WTC11 (cell line): ENCODE measurements at regions not wholly inside any gene's neighbourhood (a gene's known extent, or its start where the extent isn't known, plus 50 kb on each side); places are given as distances from the start of the nearest gene placed in this dataset.

Source experiments
- ATAC-seq: fragments of 200-7000 bp; cut with Tn5 transposase; 2 replicates; pipeline ENCODE4 v1.10.0; 2021; ENCODE audit warnings: mild to moderate bottlenecking, moderate library complexity
- CTCF ChIA-PET: fragments of 300-600 bp; sonication (Branson Sonifier 250); formaldehyde crosslinking; loops from one replicate; lab custom pipeline; 2021; ENCODE audit warnings: antibody characterized with exemption; lab: Charles Lee
- POLR2A ChIA-PET: fragments of 350-600 bp; sonication (Branson Sonifier 250); formaldehyde crosslinking; loops from one replicate; lab custom pipeline; 2021; ENCODE audit warnings: antibody characterized with exemption; lab: Charles Lee
- DNase-seq: peaks from one replicate; pipeline ENCODE4 v3.0.0; 2021; ENCODE audit warnings: low spot score
- H3K27ac Mint-ChIP-seq: 2 replicates; pipeline ENCODE4 v1.8.0; 2021; ENCODE audit warnings: mixed read lengths
- H3K27me3 Mint-ChIP-seq: 2 replicates; pipeline ENCODE4 v1.8.0; 2021; ENCODE audit warnings: low read depth, mild to moderate bottlenecking, moderate library complexity, mixed read lengths
- H3K36me3 Mint-ChIP-seq: 2 replicates; pipeline ENCODE4 v1.8.0; 2021; ENCODE audit warnings: mixed read lengths
- H3K4me1 Mint-ChIP-seq: 2 replicates; pipeline ENCODE4 v1.8.0; 2022; ENCODE audit warnings: mixed read lengths
- H3K4me3 Mint-ChIP-seq: 2 replicates; pipeline ENCODE4 v1.8.0; 2021; ENCODE audit warnings: mild to moderate bottlenecking, moderate library complexity, mixed read lengths
- H3K9me3 Mint-ChIP-seq: 2 replicates; pipeline ENCODE4 v1.8.0; 2021; ENCODE audit warnings: mixed read lengths
- ESRRA ChIP-seq: sonication (generic); formaldehyde crosslinking; IDR thresholded peaks from 2 replicates; pipeline ENCODE4 v1.8.1; 2022; ENCODE audit warnings: mild to moderate bottlenecking, missing genetic modification reagents, borderline replicate concordance
- FOXJ3 ChIP-seq: sonication (generic); formaldehyde crosslinking; IDR thresholded peaks from 2 replicates; pipeline ENCODE4 v1.9.0; 2021; ENCODE audit warnings: missing genetic modification reagents, mild to moderate bottlenecking, borderline replicate concordance
- NFE2L1 ChIP-seq: sonication (generic); formaldehyde crosslinking; IDR thresholded peaks from 2 replicates; pipeline ENCODE4 v1.8.1; 2023; ENCODE audit warnings: missing genetic modification reagents
- NR1H2 ChIP-seq: sonication (generic); formaldehyde crosslinking; IDR thresholded peaks from 2 replicates; pipeline ENCODE4 v1.9.0; 2021; ENCODE audit warnings: mild to moderate bottlenecking, moderate library complexity, missing genetic modification reagents
- NR3C1 ChIP-seq: sonication (generic); formaldehyde crosslinking; conservative IDR thresholded peaks from 2 replicates; pipeline ENCODE4 v1.8.1; 2023; ENCODE audit warnings: low read depth, mild to moderate bottlenecking, missing genetic modification reagents
- SP1 ChIP-seq: sonication (generic); formaldehyde crosslinking; conservative IDR thresholded peaks from 2 replicates; pipeline ENCODE4 v1.8.1; 2022; ENCODE audit warnings: missing genetic modification reagents
- TEAD1 ChIP-seq: sonication (generic); formaldehyde crosslinking; IDR thresholded peaks from 2 replicates; pipeline ENCODE4 v1.8.0; 2022; ENCODE audit warnings: mild to moderate bottlenecking, missing genetic modification reagents
- TF ChIP-seq, protein P1 (sequence below): sonication (generic); formaldehyde crosslinking; IDR thresholded peaks from 2 replicates; pipeline ENCODE4 v1.8.0; 2022; ENCODE audit warnings: mild to moderate bottlenecking, missing genetic modification reagents
- TF ChIP-seq, protein P2 (sequence below): sonication (generic); formaldehyde crosslinking; IDR thresholded peaks from 2 replicates; pipeline ENCODE4 v1.8.1; 2023; ENCODE audit warnings: mild to moderate bottlenecking, moderate library complexity, missing genetic modification reagents
- TF ChIP-seq, protein P3 (sequence below): fragments of 250-450 bp; sonication (Bioruptor Pico); IDR thresholded peaks from 2 replicates; pipeline ENCODE4 v1.9.0; 2021; ENCODE audit warnings: mild to moderate bottlenecking, borderline replicate concordance
- TF ChIP-seq, protein P4 (sequence below): sonication (generic); formaldehyde crosslinking; IDR thresholded peaks from 2 replicates; pipeline ENCODE4 v1.8.0; 2022; ENCODE audit warnings: mild to moderate bottlenecking, missing genetic modification reagents
- TF ChIP-seq, protein P5 (sequence below): fragments of 250-450 bp; sonication (Bioruptor Pico); IDR thresholded peaks from 2 replicates; pipeline ENCODE4 v1.9.0; 2021; ENCODE audit warnings: mild to moderate bottlenecking
- TF ChIP-seq, protein P6 (sequence below): sonication (generic); formaldehyde crosslinking; IDR thresholded peaks from 2 replicates; pipeline ENCODE4 v1.8.1; 2022; ENCODE audit warnings: low read depth, missing genetic modification reagents, borderline replicate concordance
- TF ChIP-seq, protein P7 (sequence below): fragments of 200-600 bp; IDR thresholded peaks from 2 replicates; pipeline ENCODE4 v1.8.0; 2022; ENCODE audit warnings: antibody characterized with exemption

DNA sequence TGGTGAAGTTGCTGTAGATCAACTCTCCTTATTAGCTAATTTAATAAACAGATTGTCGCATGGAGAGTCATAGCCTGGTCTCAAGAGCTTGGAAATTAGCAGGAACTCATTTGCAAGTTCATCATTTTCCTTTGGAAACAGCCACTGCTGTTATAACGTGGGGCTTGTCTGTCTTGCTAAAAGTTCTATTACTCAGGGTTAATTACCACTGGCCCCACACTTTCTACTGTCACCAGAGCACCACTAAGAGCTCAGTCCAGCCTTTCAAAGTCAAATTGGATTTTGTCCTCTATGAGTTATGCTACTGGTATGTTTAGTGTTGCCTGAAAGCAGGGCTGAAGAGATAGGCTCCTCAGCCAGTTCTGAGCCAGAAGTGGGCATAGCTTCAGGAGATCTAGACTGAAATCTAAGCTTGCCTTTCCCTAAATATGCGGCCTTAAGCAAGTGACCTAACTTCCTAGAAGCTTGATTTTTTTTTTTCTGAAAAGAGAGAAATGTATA, 292.2 kb downstream of the INSC start:
- TF ChIP-seq, protein P1, sequence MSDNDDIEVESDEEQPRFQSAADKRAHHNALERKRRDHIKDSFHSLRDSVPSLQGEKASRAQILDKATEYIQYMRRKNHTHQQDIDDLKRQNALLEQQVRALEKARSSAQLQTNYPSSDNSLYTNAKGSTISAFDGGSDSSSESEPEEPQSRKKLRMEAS (CRISPR knock-in tag), result no peak
- ChIA-PET CTCF (no interaction called here), POLR2A (interaction anchor here (0.6 kb wide), 1 partner anchor 1838 kb away, joined by 3 read pairs; no protein-coding TSS in a partner anchor)
- H3K4me3 Mint-ChIP-seq, result no peak overlapping the region
- H3K4me1 Mint-ChIP-seq, result no peaks in the 10 kb centered on the region
- H3K36me3 Mint-ChIP-seq, result no peaks in the 10 kb centered on the region
- ATAC-seq (no peak), DNase-seq (no peak)
- H3K27ac Mint-ChIP-seq, result no peak overlapping the region
- H3K9me3 Mint-ChIP-seq, result no peaks in the 10 kb centered on the region; the same call in 1 of the 2 replicates
- no peaks in the 10 kb centered on the region for H3K27me3 Mint-ChIP-seq

DNA sequence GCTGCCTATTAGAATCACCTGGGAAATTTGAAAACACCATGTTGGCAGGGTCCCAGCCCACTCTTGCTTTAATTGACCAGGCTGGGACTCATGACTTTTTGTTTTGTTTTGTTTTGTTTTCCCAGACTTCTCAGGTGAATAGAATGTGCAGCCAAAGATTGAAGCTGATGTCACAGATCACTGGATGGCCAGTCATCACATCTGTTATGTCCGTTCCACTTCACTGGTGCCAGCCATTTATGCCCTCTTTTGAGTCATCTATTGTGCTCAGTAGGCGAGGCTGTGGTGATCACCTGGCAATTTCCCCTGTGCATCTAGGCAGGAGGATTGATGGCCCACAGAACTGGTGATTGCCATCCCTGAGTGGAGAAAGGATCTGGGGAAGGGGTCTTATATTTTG, 297.3 kb downstream of the INSC start:
- no peak overlapping the region for H3K4me3 Mint-ChIP-seq
- ChIA-PET POLR2A (no interaction called here), CTCF (no interaction called here)
- ATAC-seq (no peak), DNase-seq (no peak)
- H3K27me3 Mint-ChIP-seq, result no peaks in the 10 kb centered on the region
- H3K4me1 Mint-ChIP-seq, result peaks cover 6% of the 10 kb centered on the region
- no peaks in the 10 kb centered on the region for H3K36me3 Mint-ChIP-seq
- TF ChIP-seq, protein P2, sequence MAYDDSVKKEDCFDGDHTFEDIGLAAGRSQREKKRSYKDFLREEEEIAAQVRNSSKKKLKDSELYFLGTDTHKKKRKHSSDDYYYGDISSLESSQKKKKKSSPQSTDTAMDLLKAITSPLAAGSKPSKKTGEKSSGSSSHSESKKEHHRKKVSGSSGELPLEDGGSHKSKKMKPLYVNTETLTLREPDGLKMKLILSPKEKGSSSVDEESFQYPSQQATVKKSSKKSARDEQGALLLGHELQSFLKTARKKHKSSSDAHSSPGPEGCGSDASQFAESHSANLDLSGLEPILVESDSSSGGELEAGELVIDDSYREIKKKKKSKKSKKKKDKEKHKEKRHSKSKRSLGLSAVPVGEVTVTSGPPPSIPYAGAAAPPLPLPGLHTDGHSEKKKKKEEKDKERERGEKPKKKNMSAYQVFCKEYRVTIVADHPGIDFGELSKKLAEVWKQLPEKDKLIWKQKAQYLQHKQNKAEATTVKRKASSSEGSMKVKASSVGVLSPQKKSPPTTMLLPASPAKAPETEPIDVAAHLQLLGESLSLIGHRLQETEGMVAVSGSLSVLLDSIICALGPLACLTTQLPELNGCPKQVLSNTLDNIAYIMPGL (CRISPR knock-in tag), result no peak
- TF ChIP-seq, protein P3, sequence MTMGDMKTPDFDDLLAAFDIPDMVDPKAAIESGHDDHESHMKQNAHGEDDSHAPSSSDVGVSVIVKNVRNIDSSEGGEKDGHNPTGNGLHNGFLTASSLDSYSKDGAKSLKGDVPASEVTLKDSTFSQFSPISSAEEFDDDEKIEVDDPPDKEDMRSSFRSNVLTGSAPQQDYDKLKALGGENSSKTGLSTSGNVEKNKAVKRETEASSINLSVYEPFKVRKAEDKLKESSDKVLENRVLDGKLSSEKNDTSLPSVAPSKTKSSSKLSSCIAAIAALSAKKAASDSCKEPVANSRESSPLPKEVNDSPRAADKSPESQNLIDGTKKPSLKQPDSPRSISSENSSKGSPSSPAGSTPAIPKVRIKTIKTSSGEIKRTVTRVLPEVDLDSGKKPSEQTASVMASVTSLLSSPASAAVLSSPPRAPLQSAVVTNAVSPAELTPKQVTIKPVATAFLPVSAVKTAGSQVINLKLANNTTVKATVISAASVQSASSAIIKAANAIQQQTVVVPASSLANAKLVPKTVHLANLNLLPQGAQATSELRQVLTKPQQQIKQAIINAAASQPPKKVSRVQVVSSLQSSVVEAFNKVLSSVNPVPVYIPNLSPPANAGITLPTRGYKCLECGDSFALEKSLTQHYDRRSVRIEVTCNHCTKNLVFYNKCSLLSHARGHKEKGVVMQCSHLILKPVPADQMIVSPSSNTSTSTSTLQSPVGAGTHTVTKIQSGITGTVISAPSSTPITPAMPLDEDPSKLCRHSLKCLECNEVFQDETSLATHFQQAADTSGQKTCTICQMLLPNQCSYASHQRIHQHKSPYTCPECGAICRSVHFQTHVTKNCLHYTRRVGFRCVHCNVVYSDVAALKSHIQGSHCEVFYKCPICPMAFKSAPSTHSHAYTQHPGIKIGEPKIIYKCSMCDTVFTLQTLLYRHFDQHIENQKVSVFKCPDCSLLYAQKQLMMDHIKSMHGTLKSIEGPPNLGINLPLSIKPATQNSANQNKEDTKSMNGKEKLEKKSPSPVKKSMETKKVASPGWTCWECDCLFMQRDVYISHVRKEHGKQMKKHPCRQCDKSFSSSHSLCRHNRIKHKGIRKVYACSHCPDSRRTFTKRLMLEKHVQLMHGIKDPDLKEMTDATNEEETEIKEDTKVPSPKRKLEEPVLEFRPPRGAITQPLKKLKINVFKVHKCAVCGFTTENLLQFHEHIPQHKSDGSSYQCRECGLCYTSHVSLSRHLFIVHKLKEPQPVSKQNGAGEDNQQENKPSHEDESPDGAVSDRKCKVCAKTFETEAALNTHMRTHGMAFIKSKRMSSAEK (CRISPR knock-in tag), result no peak
- TF ChIP-seq FOXJ3 (CRISPR knock-in tag) (no peak), ESRRA (CRISPR knock-in tag) (no peak), TEAD1 (no peak)
- TF ChIP-seq, protein P4, sequence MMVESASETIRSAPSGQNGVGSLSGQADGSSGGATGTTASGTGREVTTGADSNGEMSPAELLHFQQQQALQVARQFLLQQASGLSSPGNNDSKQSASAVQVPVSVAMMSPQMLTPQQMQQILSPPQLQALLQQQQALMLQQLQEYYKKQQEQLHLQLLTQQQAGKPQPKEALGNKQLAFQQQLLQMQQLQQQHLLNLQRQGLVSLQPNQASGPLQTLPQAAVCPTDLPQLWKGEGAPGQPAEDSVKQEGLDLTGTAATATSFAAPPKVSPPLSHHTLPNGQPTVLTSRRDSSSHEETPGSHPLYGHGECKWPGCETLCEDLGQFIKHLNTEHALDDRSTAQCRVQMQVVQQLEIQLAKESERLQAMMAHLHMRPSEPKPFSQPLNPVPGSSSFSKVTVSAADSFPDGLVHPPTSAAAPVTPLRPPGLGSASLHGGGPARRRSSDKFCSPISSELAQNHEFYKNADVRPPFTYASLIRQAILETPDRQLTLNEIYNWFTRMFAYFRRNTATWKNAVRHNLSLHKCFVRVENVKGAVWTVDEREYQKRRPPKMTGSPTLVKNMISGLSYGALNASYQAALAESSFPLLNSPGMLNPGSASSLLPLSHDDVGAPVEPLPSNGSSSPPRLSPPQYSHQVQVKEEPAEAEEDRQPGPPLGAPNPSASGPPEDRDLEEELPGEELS (CRISPR knock-in tag), result no peak
- TF ChIP-seq, protein P5, sequence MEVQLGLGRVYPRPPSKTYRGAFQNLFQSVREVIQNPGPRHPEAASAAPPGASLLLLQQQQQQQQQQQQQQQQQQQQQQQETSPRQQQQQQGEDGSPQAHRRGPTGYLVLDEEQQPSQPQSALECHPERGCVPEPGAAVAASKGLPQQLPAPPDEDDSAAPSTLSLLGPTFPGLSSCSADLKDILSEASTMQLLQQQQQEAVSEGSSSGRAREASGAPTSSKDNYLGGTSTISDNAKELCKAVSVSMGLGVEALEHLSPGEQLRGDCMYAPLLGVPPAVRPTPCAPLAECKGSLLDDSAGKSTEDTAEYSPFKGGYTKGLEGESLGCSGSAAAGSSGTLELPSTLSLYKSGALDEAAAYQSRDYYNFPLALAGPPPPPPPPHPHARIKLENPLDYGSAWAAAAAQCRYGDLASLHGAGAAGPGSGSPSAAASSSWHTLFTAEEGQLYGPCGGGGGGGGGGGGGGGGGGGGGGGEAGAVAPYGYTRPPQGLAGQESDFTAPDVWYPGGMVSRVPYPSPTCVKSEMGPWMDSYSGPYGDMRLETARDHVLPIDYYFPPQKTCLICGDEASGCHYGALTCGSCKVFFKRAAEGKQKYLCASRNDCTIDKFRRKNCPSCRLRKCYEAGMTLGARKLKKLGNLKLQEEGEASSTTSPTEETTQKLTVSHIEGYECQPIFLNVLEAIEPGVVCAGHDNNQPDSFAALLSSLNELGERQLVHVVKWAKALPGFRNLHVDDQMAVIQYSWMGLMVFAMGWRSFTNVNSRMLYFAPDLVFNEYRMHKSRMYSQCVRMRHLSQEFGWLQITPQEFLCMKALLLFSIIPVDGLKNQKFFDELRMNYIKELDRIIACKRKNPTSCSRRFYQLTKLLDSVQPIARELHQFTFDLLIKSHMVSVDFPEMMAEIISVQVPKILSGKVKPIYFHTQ (CRISPR knock-in tag), result no peak
- H3K27ac Mint-ChIP-seq, result no peak overlapping the region
- H3K9me3 Mint-ChIP-seq, result 0 out of 2 replicates have a peak, but pooled peaks cover 3% of the 10 kb centered on the region

DNA sequence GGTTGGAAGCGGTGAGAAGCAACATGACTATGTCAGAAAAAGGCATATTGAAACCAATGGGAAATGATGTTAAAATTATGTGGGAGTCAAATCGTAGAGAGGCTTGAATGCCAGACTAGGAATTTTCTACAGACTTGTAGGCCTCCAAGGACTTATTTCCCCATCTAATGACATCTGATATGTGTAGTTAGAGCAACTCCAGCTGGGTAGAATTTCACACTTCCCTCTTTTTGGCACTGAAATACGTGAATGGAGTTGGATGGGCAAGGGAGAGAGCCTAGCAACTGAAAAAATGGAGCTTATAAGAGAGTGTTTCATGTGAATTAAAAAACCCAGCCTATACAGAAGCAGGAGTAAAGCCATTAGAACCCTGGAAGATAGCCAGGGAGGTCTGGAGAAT, 304.2 kb downstream of the INSC start:
- ChIA-PET CTCF (no interaction called here), POLR2A (no interaction called here)
- H3K27ac Mint-ChIP-seq, result no peak overlapping the region
- no peaks in the 10 kb centered on the region for H3K27me3 Mint-ChIP-seq
- H3K4me3 Mint-ChIP-seq, result no peak overlapping the region
- ATAC-seq, result no peak
- H3K9me3 Mint-ChIP-seq, result 0 out of 2 replicates have a peak, but pooled peaks cover 3% of the 10 kb centered on the region
- peaks cover 15% of the 10 kb centered on the region for H3K4me1 Mint-ChIP-seq
- no peak for DNase-seq
- H3K36me3 Mint-ChIP-seq, result no peaks in the 10 kb centered on the region
- TF ChIP-seq, protein P6, sequence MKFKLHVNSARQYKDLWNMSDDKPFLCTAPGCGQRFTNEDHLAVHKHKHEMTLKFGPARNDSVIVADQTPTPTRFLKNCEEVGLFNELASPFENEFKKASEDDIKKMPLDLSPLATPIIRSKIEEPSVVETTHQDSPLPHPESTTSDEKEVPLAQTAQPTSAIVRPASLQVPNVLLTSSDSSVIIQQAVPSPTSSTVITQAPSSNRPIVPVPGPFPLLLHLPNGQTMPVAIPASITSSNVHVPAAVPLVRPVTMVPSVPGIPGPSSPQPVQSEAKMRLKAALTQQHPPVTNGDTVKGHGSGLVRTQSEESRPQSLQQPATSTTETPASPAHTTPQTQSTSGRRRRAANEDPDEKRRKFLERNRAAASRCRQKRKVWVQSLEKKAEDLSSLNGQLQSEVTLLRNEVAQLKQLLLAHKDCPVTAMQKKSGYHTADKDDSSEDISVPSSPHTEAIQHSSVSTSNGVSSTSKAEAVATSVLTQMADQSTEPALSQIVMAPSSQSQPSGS (CRISPR knock-in tag), result no peak
- TF ChIP-seq SP1 (no peak), NR3C1 (CRISPR knock-in tag) (no peak), NFE2L1 (CRISPR knock-in tag) (no peak), NR1H2 (CRISPR knock-in tag) (no peak)
- TF ChIP-seq, protein P7, sequence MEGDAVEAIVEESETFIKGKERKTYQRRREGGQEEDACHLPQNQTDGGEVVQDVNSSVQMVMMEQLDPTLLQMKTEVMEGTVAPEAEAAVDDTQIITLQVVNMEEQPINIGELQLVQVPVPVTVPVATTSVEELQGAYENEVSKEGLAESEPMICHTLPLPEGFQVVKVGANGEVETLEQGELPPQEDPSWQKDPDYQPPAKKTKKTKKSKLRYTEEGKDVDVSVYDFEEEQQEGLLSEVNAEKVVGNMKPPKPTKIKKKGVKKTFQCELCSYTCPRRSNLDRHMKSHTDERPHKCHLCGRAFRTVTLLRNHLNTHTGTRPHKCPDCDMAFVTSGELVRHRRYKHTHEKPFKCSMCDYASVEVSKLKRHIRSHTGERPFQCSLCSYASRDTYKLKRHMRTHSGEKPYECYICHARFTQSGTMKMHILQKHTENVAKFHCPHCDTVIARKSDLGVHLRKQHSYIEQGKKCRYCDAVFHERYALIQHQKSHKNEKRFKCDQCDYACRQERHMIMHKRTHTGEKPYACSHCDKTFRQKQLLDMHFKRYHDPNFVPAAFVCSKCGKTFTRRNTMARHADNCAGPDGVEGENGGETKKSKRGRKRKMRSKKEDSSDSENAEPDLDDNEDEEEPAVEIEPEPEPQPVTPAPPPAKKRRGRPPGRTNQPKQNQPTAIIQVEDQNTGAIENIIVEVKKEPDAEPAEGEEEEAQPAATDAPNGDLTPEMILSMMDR, result no peak
- TF ChIP-seq, protein P2 (CRISPR knock-in tag), result no peak
